Inferior parietal cortex (tissue), 1 donor: ENCODE measurements at regions not wholly inside any gene's neighbourhood (a gene's known extent, or its start where the extent isn't known, plus 50 kb on each side); places are given as distances from the start of the nearest gene placed in this dataset.
A peak's percentile ranks its signal among the peaks of the same experiment; 100 is the strongest.

ENCODE experiments used
- DNase-seq: peaks from one replicate; pipeline ENCODE4 v3.0.0-alpha.2; 2016; ENCODE audit errors: extremely low spot score

DNA sequence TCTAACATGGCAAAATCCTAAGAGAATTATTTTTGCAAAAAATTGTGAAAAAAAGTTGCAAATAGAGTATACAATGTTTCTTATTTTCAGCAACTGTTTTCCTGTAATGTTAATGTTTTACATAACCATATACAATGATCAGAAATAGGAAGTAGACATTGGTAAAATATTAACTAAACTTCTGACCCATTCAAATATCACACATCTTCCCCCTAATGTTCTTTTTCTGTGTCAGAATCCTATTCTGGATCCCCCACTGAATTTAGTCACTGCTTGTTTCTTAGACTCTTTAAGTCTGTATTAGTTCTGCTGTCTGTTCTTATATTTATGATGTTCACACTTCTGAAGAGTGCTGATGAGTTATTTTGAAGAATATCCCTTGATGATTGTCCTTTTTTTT, 62.0 kb downstream of the HFE start:
- DNase-seq = no peak

DNA sequence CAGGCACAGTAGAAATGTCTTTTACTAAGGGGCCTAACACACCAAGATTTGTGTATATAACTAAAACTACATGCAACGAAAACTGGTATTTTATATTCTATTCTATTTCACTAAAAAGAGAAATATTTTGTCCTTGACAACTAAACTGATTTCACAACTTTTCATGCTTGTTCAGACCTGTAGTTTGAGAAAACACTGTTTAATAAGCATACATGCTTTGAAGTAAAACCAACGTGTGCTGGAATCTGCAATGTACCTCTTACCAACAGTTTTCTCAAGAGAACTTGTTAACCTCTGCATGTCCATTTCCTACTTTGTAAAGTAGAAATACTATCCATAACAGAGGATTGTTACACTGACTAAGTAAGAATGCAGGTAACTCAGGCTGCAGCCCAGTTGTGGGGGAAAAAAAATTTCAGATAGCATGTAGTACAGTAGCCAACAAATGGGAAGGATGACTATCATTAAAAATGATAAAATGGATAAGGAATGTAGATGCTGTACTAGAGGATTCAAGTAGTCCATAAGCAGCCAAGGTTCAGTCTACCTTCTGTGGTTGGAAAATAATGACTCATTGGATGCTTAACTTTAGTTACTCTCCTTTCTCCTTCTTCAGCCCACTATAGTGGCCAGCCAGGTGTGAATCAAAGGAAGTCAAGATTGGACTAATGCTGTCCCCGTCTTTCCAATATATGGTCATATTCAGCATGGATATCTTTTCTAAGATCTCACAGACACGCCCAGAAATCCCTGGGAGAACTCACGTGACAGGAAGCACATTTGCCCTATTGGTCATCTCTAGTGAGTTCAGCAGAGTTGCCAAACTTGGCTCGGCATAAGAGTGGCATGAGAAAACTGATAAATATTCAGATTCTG, 65.2 kb downstream of the HFE start:
- no peak for DNase-seq

DNA sequence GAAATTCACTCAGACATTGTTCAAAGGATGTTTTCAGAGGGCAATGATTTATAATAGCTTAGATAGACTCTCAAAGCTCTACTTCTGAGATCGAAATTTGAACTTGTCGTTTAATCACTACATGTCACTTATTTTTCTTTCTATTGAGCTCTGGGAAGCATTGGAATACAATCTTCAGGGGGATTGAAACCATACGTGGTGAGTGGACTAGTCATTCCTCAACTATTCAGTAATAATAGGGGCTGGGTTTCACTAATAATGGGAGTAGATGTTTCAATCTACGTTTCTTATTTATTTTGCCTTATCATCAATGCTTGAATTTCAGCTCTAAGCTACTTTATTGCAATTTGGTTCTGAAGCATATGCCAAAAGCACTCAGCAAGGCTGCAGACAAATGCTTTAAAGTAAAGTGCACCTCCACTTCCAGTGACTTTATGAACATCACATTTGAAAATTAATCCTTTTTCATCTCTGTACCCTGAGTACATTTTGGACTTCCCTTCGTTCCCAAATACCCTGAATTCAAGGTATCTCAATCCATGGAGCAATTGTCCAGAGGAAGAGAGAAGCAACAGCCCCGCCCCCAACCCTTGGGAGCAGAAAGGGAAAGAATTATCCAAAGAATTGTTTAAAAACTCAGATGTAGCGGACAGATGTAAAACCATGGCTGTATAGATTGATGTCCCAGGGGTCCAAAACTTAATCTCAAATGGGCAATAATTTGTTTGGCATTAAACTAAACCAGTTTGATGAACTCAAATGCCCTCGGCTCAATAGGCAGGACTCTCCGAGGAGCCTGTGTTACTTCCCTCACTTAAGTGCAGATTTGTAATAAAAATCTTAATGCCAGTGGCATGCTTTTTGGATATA, 68.1 kb downstream of the HFE start:
- DNase-seq = peak; percentile 70

DNA sequence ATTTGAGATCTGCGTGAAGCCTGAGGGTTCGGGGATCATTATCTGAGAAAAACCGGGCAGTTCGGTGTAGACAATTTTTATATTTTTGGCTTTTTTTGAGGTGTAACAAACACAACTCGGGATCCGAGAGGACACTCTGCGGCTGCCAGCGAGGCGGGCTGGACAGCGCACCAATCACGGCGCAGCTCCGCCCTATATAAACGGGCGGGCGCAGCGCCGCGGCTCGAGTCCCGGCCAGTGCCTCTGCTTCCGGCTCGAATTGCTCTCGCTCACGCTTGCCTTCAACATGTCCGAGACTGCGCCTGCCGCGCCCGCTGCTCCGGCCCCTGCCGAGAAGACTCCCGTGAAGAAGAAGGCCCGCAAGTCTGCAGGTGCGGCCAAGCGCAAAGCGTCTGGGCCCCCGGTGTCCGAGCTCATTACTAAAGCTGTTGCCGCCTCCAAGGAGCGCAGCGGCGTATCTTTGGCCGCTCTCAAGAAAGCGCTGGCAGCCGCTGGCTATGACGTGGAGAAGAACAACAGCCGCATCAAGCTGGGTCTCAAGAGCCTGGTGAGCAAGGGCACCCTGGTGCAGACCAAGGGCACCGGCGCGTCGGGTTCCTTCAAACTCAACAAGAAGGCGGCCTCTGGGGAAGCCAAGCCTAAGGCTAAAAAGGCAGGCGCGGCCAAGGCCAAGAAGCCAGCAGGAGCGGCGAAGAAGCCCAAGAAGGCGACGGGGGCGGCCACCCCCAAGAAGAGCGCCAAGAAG, 69.0 kb downstream of the HFE start:
- DNase-seq = peak; percentile 92

DNA sequence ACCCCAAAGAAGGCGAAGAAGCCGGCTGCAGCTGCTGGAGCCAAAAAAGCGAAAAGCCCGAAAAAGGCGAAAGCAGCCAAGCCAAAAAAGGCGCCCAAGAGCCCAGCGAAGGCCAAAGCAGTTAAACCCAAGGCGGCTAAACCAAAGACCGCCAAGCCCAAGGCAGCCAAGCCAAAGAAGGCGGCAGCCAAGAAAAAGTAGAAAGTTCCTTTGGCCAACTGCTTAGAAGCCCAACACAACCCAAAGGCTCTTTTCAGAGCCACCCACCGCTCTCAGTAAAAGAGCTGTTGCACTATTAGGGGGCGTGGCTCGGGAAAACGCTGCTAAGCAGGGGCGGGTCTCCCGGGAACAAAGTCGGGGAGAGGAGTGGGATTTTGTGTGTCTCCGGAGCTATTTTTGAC, 69.6 kb downstream of the HFE start:
- DNase-seq = no peak

DNA sequence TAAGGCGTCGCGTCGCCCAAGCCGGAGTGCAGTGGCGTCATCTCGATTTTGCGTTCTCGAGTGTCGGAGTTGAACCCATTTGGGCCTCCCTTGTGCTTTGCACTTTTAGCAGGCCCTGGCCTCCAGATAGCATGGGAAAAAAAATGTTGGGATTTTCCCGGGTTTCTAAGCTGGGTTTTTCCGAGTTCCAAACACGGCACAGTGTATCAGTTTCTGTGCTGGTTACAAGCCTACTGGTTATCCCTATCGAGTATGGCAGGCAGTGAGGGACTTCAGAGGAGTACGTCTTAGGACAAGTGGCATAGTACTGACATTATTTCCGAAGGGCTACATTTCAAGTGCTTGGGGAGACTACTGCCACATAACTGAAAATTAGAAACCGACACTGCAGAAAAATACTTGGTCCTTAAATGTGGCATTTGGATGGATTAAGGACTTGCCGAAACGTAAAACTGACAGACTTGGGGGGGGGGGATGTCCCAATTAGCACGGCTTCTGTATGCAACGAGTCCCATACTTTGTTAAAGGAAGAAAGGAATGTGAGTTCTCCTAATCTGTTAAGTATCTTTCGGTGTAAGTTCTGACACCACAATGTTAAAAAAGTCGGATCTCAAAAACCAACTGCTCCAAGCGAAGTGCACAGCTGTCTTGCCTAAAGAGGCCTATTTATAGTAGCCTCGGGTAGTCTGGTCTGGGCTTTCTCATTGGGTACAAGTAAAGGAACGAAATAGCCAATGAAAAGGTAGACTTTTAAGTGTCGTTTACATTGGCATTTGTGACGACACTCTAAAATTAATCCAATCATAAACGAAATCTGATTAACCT, 70.2 kb downstream of the HFE start:
- peak; percentile 98 for DNase-seq

DNA sequence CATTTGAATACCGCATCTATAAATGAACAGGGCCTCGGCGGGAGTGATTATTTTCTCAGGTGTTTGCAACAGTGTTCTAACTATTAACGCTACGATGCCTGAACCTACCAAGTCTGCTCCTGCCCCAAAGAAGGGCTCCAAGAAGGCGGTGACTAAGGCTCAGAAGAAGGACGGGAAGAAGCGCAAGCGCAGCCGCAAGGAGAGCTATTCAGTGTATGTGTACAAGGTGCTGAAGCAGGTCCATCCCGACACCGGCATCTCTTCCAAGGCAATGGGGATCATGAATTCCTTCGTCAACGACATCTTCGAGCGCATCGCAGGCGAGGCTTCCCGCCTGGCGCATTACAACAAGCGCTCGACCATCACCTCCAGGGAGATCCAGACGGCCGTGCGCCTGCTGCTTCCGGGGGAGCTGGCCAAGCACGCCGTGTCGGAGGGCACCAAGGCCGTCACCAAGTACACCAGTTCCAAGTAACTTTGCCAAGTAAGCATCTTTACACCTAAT, 70.9 kb downstream of the HFE start:
- DNase-seq = no peak

DNA sequence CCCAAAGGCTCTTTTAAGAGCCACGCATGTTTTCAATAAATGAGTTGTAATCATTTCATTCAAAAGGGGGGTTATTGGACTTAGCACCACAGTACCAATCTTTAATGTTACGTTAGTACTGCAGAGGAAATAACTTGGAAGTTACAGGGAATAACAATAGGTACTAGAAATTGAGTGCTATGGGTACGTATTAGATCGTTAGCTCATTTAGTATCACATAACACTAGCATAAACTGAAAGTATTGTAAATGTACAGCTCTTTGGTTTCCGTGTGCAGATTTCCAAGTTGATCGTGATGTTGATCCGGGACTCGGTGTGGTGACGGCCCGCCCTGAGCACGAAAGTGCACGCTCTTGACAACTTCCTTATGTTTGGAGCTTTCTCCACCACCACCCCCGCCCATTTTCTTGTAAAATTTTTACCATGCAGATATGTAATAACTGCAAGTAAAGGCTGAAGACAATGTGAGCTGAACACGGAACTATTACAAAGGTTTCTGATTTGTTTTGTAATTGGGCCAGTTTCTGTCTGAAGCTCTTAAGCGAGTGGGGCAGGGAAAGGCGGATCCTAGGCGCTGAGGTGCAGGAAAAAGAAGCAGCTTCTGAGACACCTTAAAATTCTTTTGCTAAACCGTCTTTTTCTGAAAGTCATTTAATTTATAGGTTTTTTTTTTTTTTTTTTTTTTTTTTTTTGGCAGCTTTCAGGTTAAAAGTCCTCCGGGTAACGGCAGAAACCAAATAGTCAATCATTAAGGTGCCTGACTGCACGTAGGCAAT, 71.5 kb downstream of the HFE start:
- peak; percentile 65 for DNase-seq

DNA sequence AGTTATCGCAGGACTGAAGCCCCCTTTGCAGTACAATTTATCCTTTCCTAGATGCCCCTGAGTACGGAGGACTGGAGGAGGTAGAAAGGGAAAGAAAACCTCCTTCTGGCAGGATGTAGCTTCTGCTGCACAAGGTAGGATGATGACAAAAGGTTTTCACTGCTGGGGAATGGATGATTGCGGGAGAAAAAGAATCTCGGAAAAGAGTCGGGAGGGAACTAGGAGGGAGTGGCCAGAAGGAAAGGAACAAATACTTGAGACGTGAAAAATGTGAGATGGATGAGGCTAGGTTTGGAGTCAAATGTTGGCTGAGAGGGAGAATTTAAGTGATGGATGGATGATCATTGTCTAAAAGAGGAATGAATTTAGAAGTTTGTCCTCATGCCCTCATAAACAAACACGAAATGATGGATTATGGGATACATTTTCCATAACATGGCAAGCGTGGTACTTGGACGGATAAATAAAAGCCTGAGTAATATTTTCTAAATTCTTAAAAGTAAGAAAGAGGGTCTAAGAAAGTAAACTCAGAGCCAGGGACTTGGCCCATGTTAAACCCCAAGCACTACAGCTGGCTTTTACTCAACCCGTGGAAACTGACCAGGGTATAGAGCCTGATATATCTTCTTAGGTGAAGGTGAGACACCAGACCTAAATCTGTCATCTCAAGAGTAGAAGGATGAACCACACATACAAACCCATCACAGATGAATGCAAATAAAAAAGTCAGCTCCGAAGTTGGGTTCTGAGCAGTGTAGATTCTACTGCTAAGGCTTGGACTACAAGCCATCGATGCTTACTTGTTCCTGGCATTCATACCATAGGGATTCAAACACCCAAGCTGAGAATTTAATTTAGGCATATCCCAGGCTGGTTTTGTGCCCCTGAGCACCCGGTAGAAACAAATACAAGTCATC, 72.4 kb downstream of the HFE start:
- peak; percentile 38 for DNase-seq

DNA sequence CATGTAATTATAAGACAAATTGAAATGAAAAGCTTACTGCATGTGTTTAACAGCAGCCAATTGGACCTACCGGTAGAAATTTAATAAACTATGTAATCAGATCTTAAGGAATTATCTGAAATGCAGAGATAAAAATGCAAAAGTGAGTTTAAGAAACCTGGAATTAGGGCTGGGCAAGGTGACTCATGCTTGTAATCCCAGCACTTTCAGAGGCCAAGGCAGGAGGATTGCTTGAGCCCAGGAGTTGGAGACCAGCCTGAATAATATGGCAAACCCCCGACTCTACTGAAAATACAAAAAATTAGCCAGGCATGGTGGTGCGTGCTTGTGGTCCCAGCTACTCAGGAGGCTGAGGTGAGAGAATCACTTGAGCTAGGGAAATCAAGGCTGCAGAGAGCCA, 74.1 kb downstream of the HFE start:
- DNase-seq = no peak

DNA sequence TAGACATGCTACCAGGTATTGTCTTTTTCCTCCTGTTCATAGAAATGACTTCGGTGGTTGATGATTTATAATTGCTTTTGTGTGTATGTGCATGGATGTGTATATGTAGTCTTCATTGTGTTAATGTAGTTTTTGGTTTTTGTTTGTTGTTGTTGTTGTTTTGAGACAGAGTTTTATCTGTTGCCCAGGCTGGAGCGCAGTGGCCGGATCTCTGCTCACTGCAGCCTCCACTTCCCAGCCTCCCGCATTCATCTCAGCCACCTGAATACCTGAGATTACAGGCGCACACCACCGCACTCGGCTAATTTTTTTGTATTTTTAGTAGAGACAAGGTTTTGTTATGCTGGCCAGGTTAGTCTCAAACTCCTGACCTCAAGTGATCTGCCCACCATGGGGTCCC, 75.2 kb downstream of the HFE start:
- DNase-seq = no peak

DNA sequence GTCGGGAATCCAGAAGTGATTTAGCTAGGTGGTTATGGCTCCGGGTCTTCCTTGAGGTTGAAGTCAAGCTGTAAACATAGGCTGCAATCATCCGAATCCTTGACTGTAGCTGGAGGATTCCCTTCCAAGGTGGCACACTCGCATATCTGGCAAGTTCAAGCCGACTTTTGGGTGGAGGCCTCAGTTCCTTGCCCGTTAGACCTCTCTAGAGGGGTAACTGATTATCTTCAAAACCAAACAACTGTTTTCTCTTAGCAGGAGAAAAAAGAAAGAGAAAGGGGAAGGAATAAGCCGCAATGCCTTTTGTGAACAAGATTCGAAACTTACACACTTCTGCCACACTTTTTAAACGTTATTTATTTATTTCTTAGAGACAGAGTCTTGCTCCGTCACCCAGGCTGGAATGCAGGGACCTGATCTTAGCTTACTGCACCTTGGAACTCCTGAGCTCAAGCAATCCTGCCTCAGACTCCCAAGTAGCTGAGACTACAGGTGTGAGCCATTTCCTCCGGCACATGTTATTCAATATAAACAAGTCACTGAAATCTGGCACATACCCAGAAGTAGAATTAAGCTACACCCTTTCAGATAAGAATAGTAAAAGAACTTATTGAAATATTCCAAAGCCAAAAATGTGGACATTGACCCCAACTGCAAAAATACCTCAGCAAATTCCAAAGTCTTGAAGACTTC, 76.3 kb downstream of the HFE start:
- no peak for DNase-seq

DNA sequence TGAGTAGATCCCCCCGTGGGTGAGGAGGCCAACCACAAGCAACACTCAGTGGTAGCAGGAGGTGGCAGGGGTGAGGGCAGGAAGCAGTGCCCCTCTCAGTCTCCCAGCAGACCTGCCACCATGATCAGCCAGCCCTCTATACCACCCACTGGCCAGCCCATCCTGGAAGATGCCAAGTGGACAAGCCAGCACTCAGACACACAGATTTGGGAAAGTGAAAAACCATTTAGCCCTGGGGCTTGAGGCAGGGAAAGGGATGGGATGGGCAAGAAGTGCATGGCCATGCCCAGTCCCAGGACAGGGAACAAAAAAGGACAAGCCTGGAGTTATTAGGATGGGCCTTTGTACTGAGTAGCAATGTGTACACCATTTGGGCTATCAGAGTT, 76.9 kb downstream of the HFE start:
- DNase-seq = no peak

DNA sequence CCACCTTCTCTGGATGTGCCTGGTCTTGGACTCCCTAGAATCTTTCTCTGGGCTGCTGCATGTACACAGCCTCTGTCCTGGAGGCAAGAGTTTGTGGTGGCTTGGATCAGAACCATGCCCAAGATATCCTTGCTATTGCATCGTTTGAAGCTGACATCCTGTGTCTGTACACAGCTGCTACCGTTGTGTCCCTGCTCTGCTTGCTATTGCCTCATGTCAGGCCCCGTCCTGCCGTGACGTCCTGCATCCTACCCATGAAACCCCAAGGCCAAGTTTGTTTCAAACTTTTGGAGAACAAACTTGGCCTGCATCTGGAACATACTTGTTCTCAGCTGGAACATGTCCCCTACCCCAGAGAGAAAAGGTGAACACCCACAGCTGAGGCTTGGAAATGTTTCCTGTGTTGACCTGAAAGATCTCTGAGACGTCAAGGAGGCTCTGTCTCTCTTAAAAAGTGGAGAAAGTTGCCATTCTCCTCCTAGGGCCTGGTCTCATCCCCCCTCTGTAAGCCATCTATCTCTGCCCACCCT, 78.1 kb downstream of the HFE start:
- DNase-seq = no peak

DNA sequence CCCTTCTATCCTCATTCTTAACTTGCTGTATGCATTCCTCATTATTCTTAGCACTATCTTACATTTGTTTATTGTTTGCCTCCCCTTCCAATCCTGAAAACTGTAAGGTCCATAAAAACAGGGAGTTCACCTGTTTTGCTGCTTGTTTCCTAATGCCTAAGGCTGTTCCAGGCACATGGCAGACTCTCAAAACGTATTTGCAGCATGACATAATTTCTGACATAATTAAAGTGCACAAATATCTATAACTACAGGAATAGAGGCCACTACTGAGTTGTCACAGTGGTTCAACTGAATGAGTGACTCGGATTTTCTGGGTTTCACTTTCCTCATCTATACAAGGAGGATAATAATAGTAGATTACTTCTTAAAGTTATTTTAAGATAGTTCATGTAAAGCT, 83.0 kb downstream of the HFE start:
- no peak for DNase-seq

DNA sequence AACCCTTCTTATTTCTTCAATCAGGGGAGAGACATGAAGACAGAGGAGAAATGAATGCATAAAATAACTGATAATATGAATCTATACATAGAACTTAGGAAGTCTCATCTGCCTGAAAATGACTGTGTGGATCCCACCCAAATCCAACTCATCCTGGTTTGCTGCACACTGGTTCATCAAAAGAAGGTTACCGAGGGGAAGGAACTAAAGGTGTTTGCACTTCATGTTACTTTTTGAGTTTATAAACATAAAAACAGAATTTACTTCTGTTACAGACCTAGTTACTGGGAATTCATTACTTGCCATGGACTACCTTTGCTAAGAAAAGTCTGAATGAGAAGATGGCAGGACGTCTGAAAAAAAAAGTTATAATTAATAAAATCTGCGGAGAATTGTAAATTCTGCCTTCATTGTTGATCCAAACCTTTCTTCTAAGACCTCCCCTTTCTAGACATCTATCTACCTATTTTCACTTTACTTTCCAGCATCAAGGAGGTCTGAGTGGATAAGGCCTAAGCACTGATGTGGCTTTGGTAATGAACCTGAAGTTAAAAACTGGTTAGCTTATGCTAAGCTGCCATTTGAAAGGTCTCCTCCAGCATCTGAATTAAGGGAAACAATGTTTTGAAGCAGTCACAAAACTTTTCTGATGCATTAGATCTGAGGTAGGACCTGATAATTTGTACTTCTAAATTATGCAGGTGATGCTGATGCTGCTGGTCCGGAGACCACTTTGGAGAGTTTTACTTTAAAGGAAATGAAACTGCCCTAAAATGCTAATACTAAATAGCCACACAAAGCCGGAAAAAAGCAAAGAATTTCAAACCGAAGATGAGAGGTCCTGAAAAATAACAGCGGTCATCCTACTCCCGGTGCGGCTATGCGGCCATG, 84.0 kb downstream of the HFE start:
- no peak for DNase-seq

DNA sequence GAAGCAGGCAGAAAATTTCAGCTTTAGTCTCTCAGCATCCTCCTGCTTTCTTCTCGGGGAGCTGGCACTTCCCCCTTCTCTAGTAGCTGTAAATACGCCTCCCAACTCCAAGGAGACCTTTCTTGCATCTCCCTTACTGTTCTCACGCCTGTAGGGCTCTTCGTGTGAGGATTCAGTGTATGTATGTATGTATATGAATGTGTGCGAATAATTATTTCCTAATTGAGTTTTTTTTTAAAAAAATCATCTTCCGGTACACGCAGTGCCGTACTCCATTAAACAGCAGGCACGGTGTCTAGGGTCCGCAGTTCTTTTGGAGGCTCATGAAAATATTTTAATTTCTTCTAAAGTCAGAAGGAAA, 85.4 kb downstream of the HFE start:
- peak; percentile 64 for DNase-seq

DNA sequence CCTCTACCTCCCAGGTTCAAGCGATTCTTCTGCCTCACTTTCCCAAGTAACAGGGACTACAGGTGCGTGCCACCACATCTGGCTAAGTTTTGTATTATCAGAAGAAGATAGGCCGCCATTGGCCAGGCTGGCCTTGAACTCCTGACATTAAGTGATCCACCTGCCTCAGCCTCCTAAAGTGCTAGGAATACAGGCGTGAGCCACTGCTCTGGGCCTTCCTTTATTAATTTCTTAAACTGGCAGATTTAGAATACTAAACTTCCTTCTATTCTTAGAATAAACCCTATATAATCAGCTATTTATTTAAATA, 86.6 kb downstream of the HFE start:
- no peak for DNase-seq
